ENCODE measurements at regions not wholly inside any gene's neighbourhood (a gene's known extent, or its start where the extent isn't known, plus 50 kb on each side); places are given as distances from the start of the nearest gene placed in this dataset.

GRCh38 chr9:20291201-20291600 lies 331.1 kb downstream of the MLLT3 start:
- DNase-seq: no peak

GRCh38 chr9:20290257-20290656 lies 332.0 kb downstream of the MLLT3 start:
- no peak for DNase-seq

GRCh38 chr9:20289423-20290010 lies 332.8 kb downstream of the MLLT3 start:
- no peak for DNase-seq

- DNase-seq: no peak
Measured at GRCh38 chr9:20286969-20287368, 335.3 kb downstream of the MLLT3 start.

- no peak for DNase-seq
Measured at GRCh38 chr9:20286154-20286700, 336.1 kb downstream of the MLLT3 start.

- DNase-seq: no peak
Measured at GRCh38 chr9:20284601-20285289, 337.6 kb downstream of the MLLT3 start.

- no peak for DNase-seq
Measured at GRCh38 chr9:20280330-20280729, 342.0 kb downstream of the MLLT3 start.

- DNase-seq: no peak
Measured at GRCh38 chr9:20276762-20277161, 345.5 kb downstream of the MLLT3 start.

GRCh38 chr9:20271723-20272122 lies 350.6 kb downstream of the MLLT3 start:
- no peak for DNase-seq

GRCh38 chr9:20271096-20271495 lies 351.2 kb downstream of the MLLT3 start:
- DNase-seq: no peak

- DNase-seq: no peak
Measured at GRCh38 chr9:20270161-20270560, 352.1 kb downstream of the MLLT3 start.

- no peak for DNase-seq
Measured at GRCh38 chr9:20269620-20270019, 352.7 kb downstream of the MLLT3 start.

- no peak for DNase-seq
Measured at GRCh38 chr9:20264896-20265295, 357.4 kb downstream of the MLLT3 start.

GRCh38 chr9:20262611-20263010 lies 359.7 kb downstream of the MLLT3 start:
- no peak for DNase-seq

GRCh38 chr9:20256284-20256948 lies 365.9 kb downstream of the MLLT3 start:
- no peak for DNase-seq

- DNase-seq: no peak
Measured at GRCh38 chr9:20255052-20255451, 367.2 kb downstream of the MLLT3 start.

- DNase-seq: no peak
Measured at GRCh38 chr9:20253635-20254034, 368.7 kb downstream of the MLLT3 start.

GRCh38 chr9:20252778-20253177 lies 369.5 kb downstream of the MLLT3 start:
- no peak for DNase-seq

GRCh38 chr9:20250791-20251190 lies 371.5 kb downstream of the MLLT3 start:
- no peak for DNase-seq

- no peak for DNase-seq
Measured at GRCh38 chr9:20244271-20244670, 378.0 kb downstream of the MLLT3 start.

- DNase-seq: no peak
Measured at GRCh38 chr9:20243841-20244240, 378.5 kb downstream of the MLLT3 start.

- DNase-seq: no peak
Measured at GRCh38 chr9:20242510-20243189, 379.6 kb downstream of the MLLT3 start.

GRCh38 chr9:20240498-20240897 lies 381.8 kb downstream of the MLLT3 start:
- no peak for DNase-seq

- no peak for DNase-seq
Measured at GRCh38 chr9:20238921-20239320, 383.4 kb downstream of the MLLT3 start.

All from DMS79 (cell line).